H1 (cell line): ENCODE measurements at regions not wholly inside any gene's neighbourhood (a gene's known extent, or its start where the extent isn't known, plus 50 kb on each side); places are given as distances from the start of the nearest gene placed in this dataset.

Source experiments
- ATF3 ChIP-seq: IDR thresholded peaks from 2 replicates; pipeline ENCODE4 v1.6.1; 2011; ENCODE audit warnings: low read depth, mild to moderate bottlenecking, low read length; ENCODE audit not compliant: insufficient read depth
- BCL11A ChIP-seq, 2 experiments: IDR thresholded peaks; one replicate each; pipeline ENCODE4 v1.6.1; 2011; ENCODE audit warnings: low read depth in 2 of 2, low read length in 2 of 2, mild to moderate bottlenecking in 2 of 2
- CTCF ChIP-seq, 3 experiments: IDR thresholded peaks; 1 replicate in 2 of 3; 2 replicates in 1 of 3; pipeline versions ENCODE4 v1.5.1 to v1.6.1; 2011; ENCODE audit warnings: low read length in 3 of 3, mild to moderate bottlenecking in 3 of 3, inconsistent platforms in 2 of 3, low read depth in 1 of 3, moderate library complexity in 1 of 3; ENCODE audit not compliant: insufficient read depth in 1 of 3; ENCODE audit errors: control extremely low read depth in 1 of 3
- EP300 ChIP-seq, 2 experiments: IDR thresholded peaks; 1 replicate in 1 of 2; 2 replicates in 1 of 2; pipeline ENCODE4 v1.6.1; 2011 to 2012; ENCODE audit warnings: low read depth in 2 of 2, low read length in 2 of 2, mild to moderate bottlenecking in 2 of 2, borderline replicate concordance in 1 of 2, inconsistent platforms in 1 of 2, moderate library complexity in 1 of 2
- EZH2 ChIP-seq: fragments of 200-600 bp; sonication (generic); IDR thresholded peaks from 2 replicates; pipeline ENCODE4 v1.7.1; 2012; ENCODE audit warnings: low read depth, mild to moderate bottlenecking, moderate library complexity, low read length, inconsistent platforms; ENCODE audit not compliant: severe bottlenecking
- GTF2F1 ChIP-seq: IDR thresholded peaks from 2 replicates; pipeline ENCODE4 v1.6.1; 2012; ENCODE audit warnings: low read depth, low read length, improper control_type of control experiment, borderline replicate concordance
- JUND ChIP-seq: IDR thresholded peaks from 2 replicates; pipeline ENCODE4 v1.6.1; 2011; ENCODE audit warnings: mild to moderate bottlenecking, improper control_type of control experiment, low read length
- MAFK ChIP-seq: IDR thresholded peaks from 2 replicates; pipeline ENCODE4 v1.6.1; 2012; ENCODE audit warnings: low read depth, mild to moderate bottlenecking, improper control_type of control experiment, low read length
- NRF1 ChIP-seq: IDR thresholded peaks from 2 replicates; pipeline ENCODE4 v1.6.1; 2011; ENCODE audit warnings: mild to moderate bottlenecking, low read depth, low read length, improper control_type of control experiment
- POLR2AphosphoS5 ChIP-seq: IDR thresholded peaks from 2 replicates; pipeline ENCODE4 v1.6.1; 2011; ENCODE audit warnings: low read depth, low read length
- RAD21 ChIP-seq, 2 experiments: IDR thresholded peaks in 1 of 2; conservative IDR thresholded peaks in 1 of 2; 2 replicates each; pipeline ENCODE4 v1.6.1; 2011; ENCODE audit warnings: low read depth in 2 of 2, low read length in 2 of 2, improper control_type of control experiment in 1 of 2, inconsistent platforms in 1 of 2, mild to moderate bottlenecking in 1 of 2, moderate library complexity in 1 of 2
- YY1 ChIP-seq: IDR thresholded peaks from 2 replicates; pipeline ENCODE4 v1.6.1; 2011; ENCODE audit warnings: low read depth, mild to moderate bottlenecking, low read length
- ZNF274 ChIP-seq: IDR thresholded peaks from 2 replicates; pipeline ENCODE4 v1.7.0; 2012; ENCODE audit warnings: low read length, borderline replicate concordance; ENCODE audit errors: extremely low read depth

GRCh38 chr4:44988011-44988410 is 261.7 kb upstream of the GNPDA2 start:
- no peak for TF ChIP-seq MAFK
- TF ChIP-seq NRF1, result no peak
- TF ChIP-seq JUND, result no peak
- no peak for TF ChIP-seq CTCF (IDR thresholded peaks at IDR 0.05; ENCODE audit: control extremely low read depth in 1 of 3, insufficient read depth in 1 of 3, low read depth in 1 of 3, low read length in 3 of 3)
- no peak for TF ChIP-seq BCL11A (IDR thresholded peaks at IDR 0.05; ENCODE audit: low read depth in 2 of 2, low read length in 2 of 2)
- no peak for TF ChIP-seq RAD21 (IDR thresholded peaks at IDR 0.05 in 1 of 2, conservative IDR thresholded peaks at IDR 0.05 in 1 of 2; ENCODE audit: low read depth in 2 of 2, low read length in 2 of 2)
- no peak for TF ChIP-seq EZH2
- TF ChIP-seq POLR2AphosphoS5, result no peak
- no peak for TF ChIP-seq EP300 (IDR thresholded peaks at IDR 0.05; ENCODE audit: borderline replicate concordance in 1 of 2, low read depth in 2 of 2, low read length in 2 of 2)
- no peak for TF ChIP-seq ZNF274
- no peak for TF ChIP-seq ATF3
- TF ChIP-seq YY1, result no peak
- no peak for TF ChIP-seq GTF2F1
